ENCODE measurements at regions not wholly inside any gene's neighbourhood (a gene's known extent, or its start where the extent isn't known, plus 50 kb on each side); places are given as distances from the start of the nearest gene placed in this dataset.

DNA sequence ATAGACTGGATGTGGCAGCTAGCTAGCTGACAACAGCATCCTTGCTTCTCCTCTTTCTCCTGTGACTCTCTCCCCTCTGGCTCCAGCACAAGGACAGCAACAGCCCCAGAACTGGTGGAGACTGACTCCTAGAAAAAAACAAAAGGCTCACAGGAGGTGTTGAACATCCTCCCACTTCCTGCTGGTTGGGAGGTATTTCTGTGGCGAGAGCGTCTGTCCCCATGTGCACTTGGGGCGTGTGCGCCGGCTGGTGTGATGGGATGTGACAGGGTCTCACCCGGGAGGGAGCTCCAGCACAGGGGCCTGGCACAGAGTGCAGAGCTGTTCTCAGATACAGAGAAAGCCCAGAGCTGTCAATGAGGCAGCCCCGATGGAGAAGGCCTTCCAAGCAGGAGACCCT, 107.2 kb upstream of the E2F8 start:
- CTCF ChIA-PET (ENCODE audit: partially characterized antibody): interaction anchor here (0.7 to 1.7 kb wide), 6 partner anchors 14 to 194 kb away, joined by 3 to 5 read pairs (median 4); no protein-coding TSS in a partner anchor
- peaks cover 8% of the 10 kb centered on the region in 2 experiments for H4K20me1 ChIP-seq (replicated peaks in 1 of 2; ENCODE audit: control insufficient read depth in 1 of 2, insufficient read depth in 2 of 2, low read length in 2 of 2)

More for the DNA sequence above, 107.2 kb upstream of the E2F8 start:
- Histone ChIP-seq H2BK12ac (ENCODE audit: low read depth, low read length) (no peak overlapping the region), H3K14ac (ENCODE audit: insufficient read length) (no peak overlapping the region), H3K4ac (replicated peaks; ENCODE audit: insufficient read length, low read depth, low read length) (no peak overlapping the region), H2AK5ac (ENCODE audit: low read depth, low read length) (no peak overlapping the region), H3K23ac (ENCODE audit: insufficient read length) (no peak overlapping the region), H3K36me3 (ENCODE audit: control insufficient read depth in 2 of 4, insufficient read depth in 4 of 4, low read length in 3 of 4) (no peaks in the 10 kb centered on the region), H2BK15ac (ENCODE audit: low read length) (no peak overlapping the region), H3K27ac (ENCODE audit: low read depth, low read length) (no peak overlapping the region), H2BK120ac (replicated peaks; ENCODE audit: low read depth, low read length) (no peak overlapping the region), H3K9ac (replicated peaks in 1 of 4; ENCODE audit: extremely low read depth in 1 of 4, low read depth in 3 of 4, low read length in 3 of 4) (no peak overlapping the region), H3K4me3 (ENCODE audit: extremely low read depth in 1 of 4, insufficient read depth in 2 of 4, low read depth in 3 of 4, low read length in 4 of 4) (no peak overlapping the region), H3K4me2 (ENCODE audit: insufficient read depth in 1 of 2, low read depth in 2 of 2, low read length in 2 of 2) (no peak overlapping the region), H4K5ac (ENCODE audit: insufficient read length, low read depth, low read length) (no peak overlapping the region), H3K4me1 (replicated peaks in 1 of 4; ENCODE audit: control insufficient read depth in 3 of 4, insufficient read depth in 4 of 4, low read length in 3 of 4) (peaks cover 0 to 7% (median 5%) of the 10 kb centered on the region in 4 experiments; a peak in 5 of 7 replicates), H3K27me3 (replicated peaks in 1 of 4; ENCODE audit: control insufficient read depth in 3 of 4, extremely low read depth in 1 of 4, insufficient read depth in 3 of 4, low read length in 3 of 4) (peaks cover 26 to 53% (median 46%) of the 10 kb centered on the region in 4 experiments), H2BK5ac (ENCODE audit: low read depth, low read length) (no peak overlapping the region), H3K79me2 (ENCODE audit: control insufficient read depth in 1 of 2, insufficient read depth in 2 of 2, low read length in 2 of 2) (no peaks in the 10 kb centered on the region), H3K79me1 (ENCODE audit: low read depth, low read length) (no peaks in the 10 kb centered on the region), H3K18ac (ENCODE audit: extremely low read depth, low read length) (no peak overlapping the region), H2BK20ac (ENCODE audit: low read length) (no peak overlapping the region), H4K8ac (ENCODE audit: extremely low read depth, insufficient read depth, low read length) (no peak overlapping the region), H3K23me2 (ENCODE audit: low read depth, low read length) (peaks cover 6% of the 10 kb centered on the region; the same call in 1 of the 2 replicates), H3K56ac (replicated peaks; ENCODE audit: insufficient read length, low read depth, low read length) (no peak overlapping the region), H3K9me3 (ENCODE audit: insufficient read depth in 2 of 2, low read depth in 1 of 2, low read length in 1 of 2) (no peaks in the 10 kb centered on the region), H4K91ac (replicated peaks; ENCODE audit: insufficient read length, low read length) (no peak overlapping the region), H2AFZ (ENCODE audit: low read length) (no peak overlapping the region)
- FAIRE-seq: no peak
- no peak for TF ChIP-seq TBP (IDR thresholded peaks at IDR 0.05; ENCODE audit: low read depth, low read length)
- no peak for TF ChIP-seq TEAD4 (IDR thresholded peaks at IDR 0.05; ENCODE audit: low read depth, low read length)
- no peak for TF ChIP-seq CHD1 (IDR thresholded peaks at IDR 0.05; ENCODE audit: low read depth, low read length)
- POLR2A ChIA-PET (ENCODE audit: partially characterized antibody): no interaction called here
- DNase-seq (ENCODE audit: low read depth in 1 of 2, low spot score in 2 of 2): no peak
- 80% methylated on average over 7 of the region's 7 CpGs; no CpG with 5 or more reads in 1 of the 2 experiments for WGBS, 2 experiments (ENCODE audit: extremely low coverage in 1 of 2, insufficient coverage in 1 of 2, insufficient read length in 1 of 2, insufficient replicate concordance in 2 of 2, low coverage in 1 of 2, low lambda C conversion rate in 2 of 2, missing lambda C conversion rate in 1 of 2)
